ENCODE measurements at regions not wholly inside any gene's neighbourhood (a gene's known extent, or its start where the extent isn't known, plus 50 kb on each side); places are given as distances from the start of the nearest gene placed in this dataset.

DNA sequence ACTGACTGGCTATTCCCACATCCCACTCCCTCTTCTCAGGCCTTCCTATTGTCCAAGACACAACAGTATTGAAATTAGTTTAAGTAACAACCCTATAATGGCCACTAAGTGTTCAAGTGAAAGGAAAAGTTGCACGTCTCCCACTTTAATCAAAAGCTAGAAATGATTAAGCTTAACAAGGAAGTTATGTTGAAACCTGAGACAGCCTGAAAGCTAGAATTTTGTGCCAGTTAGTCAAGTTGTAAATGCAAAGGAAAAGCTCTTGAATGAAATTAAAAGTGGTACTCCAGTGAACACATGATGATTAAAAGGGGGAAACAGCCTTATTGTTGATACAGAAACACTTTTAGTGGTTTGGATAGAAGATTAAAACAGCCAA, 332.7 kb downstream of the CASP12 start:
- H3K27ac ChIP-seq: no peak overlapping the region
- intact Hi-C loops (cut with DNase I; ENCODE audit: low total_unique reads) (no loop called here), in situ Hi-C loops (cut with MboI; ENCODE audit: low sequenced_read_pairs in 4 of 4) (no loop called here)
- TF ChIP-seq, protein P1, sequence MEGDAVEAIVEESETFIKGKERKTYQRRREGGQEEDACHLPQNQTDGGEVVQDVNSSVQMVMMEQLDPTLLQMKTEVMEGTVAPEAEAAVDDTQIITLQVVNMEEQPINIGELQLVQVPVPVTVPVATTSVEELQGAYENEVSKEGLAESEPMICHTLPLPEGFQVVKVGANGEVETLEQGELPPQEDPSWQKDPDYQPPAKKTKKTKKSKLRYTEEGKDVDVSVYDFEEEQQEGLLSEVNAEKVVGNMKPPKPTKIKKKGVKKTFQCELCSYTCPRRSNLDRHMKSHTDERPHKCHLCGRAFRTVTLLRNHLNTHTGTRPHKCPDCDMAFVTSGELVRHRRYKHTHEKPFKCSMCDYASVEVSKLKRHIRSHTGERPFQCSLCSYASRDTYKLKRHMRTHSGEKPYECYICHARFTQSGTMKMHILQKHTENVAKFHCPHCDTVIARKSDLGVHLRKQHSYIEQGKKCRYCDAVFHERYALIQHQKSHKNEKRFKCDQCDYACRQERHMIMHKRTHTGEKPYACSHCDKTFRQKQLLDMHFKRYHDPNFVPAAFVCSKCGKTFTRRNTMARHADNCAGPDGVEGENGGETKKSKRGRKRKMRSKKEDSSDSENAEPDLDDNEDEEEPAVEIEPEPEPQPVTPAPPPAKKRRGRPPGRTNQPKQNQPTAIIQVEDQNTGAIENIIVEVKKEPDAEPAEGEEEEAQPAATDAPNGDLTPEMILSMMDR (IDR thresholded peaks at IDR 0.05 in 4 of 5, conservative IDR thresholded peaks at IDR 0.05 in 1 of 5): no peak
- no peak for TF ChIP-seq POLR2A (IDR thresholded peaks at IDR 0.05)
- H3K4me1 ChIP-seq: no peaks in the 10 kb centered on the region
- H3K9me3 ChIP-seq: no peaks in the 10 kb centered on the region
- H3K4me3 ChIP-seq: no peak overlapping the region
- H3K36me3 ChIP-seq: no peaks in the 10 kb centered on the region
- DNase-seq: no peak
- ATAC-seq: no peak
- H3K27me3 ChIP-seq: no peaks in the 10 kb centered on the region

DNA sequence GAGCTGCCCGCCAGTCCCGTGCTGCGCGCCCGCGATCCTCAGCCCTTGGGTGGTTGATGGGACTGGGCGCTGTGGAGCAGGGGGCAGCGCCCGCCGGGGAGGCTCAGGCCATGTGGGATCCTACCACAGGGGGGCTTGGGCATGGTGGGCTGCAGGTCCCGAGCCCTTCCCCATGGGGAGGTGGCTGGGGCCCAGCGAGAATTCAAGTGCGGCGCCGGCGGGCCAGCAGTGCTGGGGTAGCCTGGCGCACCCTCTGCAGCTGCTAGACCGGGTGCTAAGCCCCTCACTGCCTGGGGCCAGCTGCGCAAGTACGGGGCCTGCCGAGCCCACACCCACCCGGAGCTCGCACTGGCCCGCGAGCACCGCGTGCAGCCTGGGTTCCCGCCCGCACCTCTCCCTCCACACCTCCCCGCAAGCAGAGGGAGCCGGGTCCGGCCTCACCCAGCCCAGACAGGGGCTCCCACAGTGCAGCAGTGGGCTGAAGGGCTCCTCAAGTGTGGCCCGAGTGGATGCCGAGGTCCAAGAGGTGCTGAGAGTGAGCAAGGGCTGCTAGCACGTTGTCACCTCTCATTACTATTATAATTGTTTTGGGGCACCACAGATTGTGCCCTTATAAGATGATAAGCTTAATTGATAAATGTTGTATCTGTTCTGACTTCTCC, 333.2 kb downstream of the CASP12 start:
- TF ChIP-seq, protein P1 (IDR thresholded peaks at IDR 0.05 in 4 of 5, conservative IDR thresholded peaks at IDR 0.05 in 1 of 5): no peak
- TF ChIP-seq POLR2A (IDR thresholded peaks at IDR 0.05): no peak
- no peak for ATAC-seq
- Histone ChIP-seq H3K27ac (no peak overlapping the region), H3K9me3 (no peaks in the 10 kb centered on the region), H3K36me3 (no peaks in the 10 kb centered on the region), H3K4me1 (no peaks in the 10 kb centered on the region), H3K4me3 (no peak overlapping the region), H3K27me3 (no peaks in the 10 kb centered on the region)
- in situ Hi-C loops (cut with MboI; ENCODE audit: low sequenced_read_pairs in 4 of 4) (no loop called here), intact Hi-C loops (cut with DNase I; ENCODE audit: low total_unique reads) (no loop called here)
- DNase-seq: no peak

DNA sequence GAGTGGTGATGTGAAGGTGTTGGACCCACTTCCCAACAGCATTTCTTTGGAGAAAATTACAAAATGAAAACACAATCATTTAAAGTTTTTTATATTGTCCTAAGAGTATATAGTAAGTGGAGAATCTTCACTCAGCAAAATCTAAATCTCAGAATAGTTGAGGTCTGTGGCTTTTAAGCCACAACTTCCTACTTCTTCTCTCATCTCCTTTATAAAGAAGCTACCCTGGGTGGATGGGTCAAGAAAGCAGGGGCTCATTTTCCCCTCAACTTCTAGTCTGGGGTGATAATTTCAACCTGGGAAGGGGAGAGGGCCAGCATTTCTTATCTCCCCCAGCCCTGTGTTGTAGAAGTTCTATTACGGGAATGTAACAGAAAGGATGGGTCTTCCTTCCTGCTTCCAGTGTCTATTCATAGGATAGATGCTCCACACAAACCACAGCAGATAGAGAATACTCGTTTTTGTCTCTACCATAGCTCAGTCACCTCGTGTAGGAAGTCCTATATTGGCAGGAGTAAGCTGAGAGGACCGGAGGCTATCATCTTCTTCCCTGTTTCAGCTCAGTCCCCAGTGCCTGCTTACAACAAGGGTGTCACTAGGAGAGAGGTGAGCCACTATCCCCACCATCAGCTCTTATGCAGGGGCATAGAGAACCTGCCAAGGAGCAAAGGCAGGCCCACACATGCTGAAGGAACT, 341.5 kb downstream of the CASP12 start:
- H3K9me3 ChIP-seq: no peaks in the 10 kb centered on the region
- no peaks in the 10 kb centered on the region for H3K27me3 ChIP-seq
- no peak overlapping the region for H3K4me3 ChIP-seq
- in situ Hi-C loops (cut with MboI; ENCODE audit: low sequenced_read_pairs in 4 of 4) (no loop called here), intact Hi-C loops (cut with DNase I; ENCODE audit: low total_unique reads) (no loop called here)
- DNase-seq (no peak), ATAC-seq (no peak)
- no peak overlapping the region for H3K27ac ChIP-seq
- TF ChIP-seq, protein P1 (IDR thresholded peaks at IDR 0.05 in 4 of 5, conservative IDR thresholded peaks at IDR 0.05 in 1 of 5): no peak
- TF ChIP-seq POLR2A (IDR thresholded peaks at IDR 0.05): no peak
- H3K36me3 ChIP-seq: no peaks in the 10 kb centered on the region
- H3K4me1 ChIP-seq: no peaks in the 10 kb centered on the region

DNA sequence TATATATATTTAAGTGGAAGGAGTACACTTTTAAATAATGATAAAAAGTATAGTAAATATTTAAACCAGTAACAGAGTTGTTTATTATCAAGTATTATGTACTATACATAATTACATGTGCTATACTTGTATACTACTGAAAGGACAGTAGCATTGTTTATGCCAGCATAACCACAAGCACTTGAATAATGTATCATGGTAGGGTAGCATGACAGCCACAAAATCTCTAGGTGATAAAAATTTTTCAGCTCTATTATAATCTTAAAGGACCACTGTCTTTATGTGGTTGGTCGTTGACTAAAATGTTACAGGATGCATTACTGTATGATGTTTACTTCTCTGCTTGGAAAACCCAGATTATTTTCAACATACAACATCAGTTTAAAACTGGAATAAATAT, 349.2 kb downstream of the CASP12 start:
- H3K9me3 ChIP-seq: no peaks in the 10 kb centered on the region
- TF ChIP-seq, protein P1 (IDR thresholded peaks at IDR 0.05 in 4 of 5, conservative IDR thresholded peaks at IDR 0.05 in 1 of 5): no peak
- no peak for TF ChIP-seq POLR2A (IDR thresholded peaks at IDR 0.05)
- no peak for DNase-seq
- intact Hi-C loops (cut with DNase I; ENCODE audit: low total_unique reads): no loop called here
- in situ Hi-C loops (cut with MboI; ENCODE audit: low sequenced_read_pairs in 4 of 4): no loop called here
- no peak overlapping the region for H3K27ac ChIP-seq
- no peaks in the 10 kb centered on the region for H3K4me1 ChIP-seq
- H3K4me3 ChIP-seq: no peak overlapping the region
- H3K27me3 ChIP-seq: no peaks in the 10 kb centered on the region
- ATAC-seq: no peak
- H3K36me3 ChIP-seq: no peaks in the 10 kb centered on the region
